HG02759 (cell line): ENCODE measurements at regions not wholly inside any gene's neighbourhood (a gene's known extent, or its start where the extent isn't known, plus 50 kb on each side); places are given as distances from the start of the nearest gene placed in this dataset.
"Not testable (repeated sequence)": the region's sequence is repeated elsewhere in the genome, so short reads cannot be mapped to it uniquely, and the experiment has no call there.

ENCODE experiments used
- ATAC-seq: cut with Tn5 transposase; IDR thresholded peaks from one replicate; pipeline ENCODE4 v1.9.1; 2021; ENCODE audit warnings: mild to moderate bottlenecking, moderate library complexity; ENCODE audit not compliant: unreplicated experiment

- ATAC-seq: no peak
These were observed 55.2 kb downstream of the RPL22L1 start for GRCh38 chr3:170814822-170815221.

- ATAC-seq: no peak
These were observed 56.7 kb downstream of the RPL22L1 start for GRCh38 chr3:170813266-170813665.

GRCh38 chr3:170811928-170812591 is 57.9 kb downstream of the RPL22L1 start:
- ATAC-seq: peak; percentile 82

- no peak for ATAC-seq
These were observed 58.5 kb downstream of the RPL22L1 start for GRCh38 chr3:170811515-170811914.

GRCh38 chr3:170809975-170810357 is 60.0 kb downstream of the RPL22L1 start:
- ATAC-seq: no peak

GRCh38 chr3:170809007-170809974 is 60.7 kb downstream of the RPL22L1 start:
- ATAC-seq: no peak

GRCh38 chr3:170808041-170808440 is 62.0 kb downstream of the RPL22L1 start:
- ATAC-seq: no peak

GRCh38 chr3:170806676-170807075 is 63.3 kb downstream of the RPL22L1 start:
- no peak for ATAC-seq

GRCh38 chr3:170806141-170806540 is 63.9 kb downstream of the RPL22L1 start:
- ATAC-seq: no peak

GRCh38 chr3:170805296-170805695 is 64.7 kb downstream of the RPL22L1 start:
- ATAC-seq: not testable (repeated sequence)

GRCh38 chr3:170804634-170805033 is 65.4 kb downstream of the RPL22L1 start:
- not testable (repeated sequence) for ATAC-seq

- ATAC-seq: no peak
These were observed 65.9 kb downstream of the RPL22L1 start for GRCh38 chr3:170804078-170804477.

GRCh38 chr3:170802164-170803151 is 67.5 kb downstream of the RPL22L1 start:
- ATAC-seq: no peak

- ATAC-seq: no peak
These were observed 68.4 kb downstream of the RPL22L1 start for GRCh38 chr3:170801597-170801996.

GRCh38 chr3:170800275-170800674 is 69.7 kb downstream of the RPL22L1 start:
- ATAC-seq: not testable (repeated sequence)

- no peak for ATAC-seq
These were observed 71.0 kb downstream of the RPL22L1 start for GRCh38 chr3:170799009-170799408.

- ATAC-seq: no peak
These were observed 72.3 kb downstream of the RPL22L1 start for GRCh38 chr3:170797685-170798084.

- no peak for ATAC-seq
These were observed 77.5 kb downstream of the RPL22L1 start for GRCh38 chr3:170792471-170792870.

GRCh38 chr3:170790647-170791046 is 79.3 kb downstream of the RPL22L1 start:
- ATAC-seq: no peak

- ATAC-seq: no peak
These were observed 82.5 kb downstream of the RPL22L1 start for GRCh38 chr3:170787464-170787863.

- no peak for ATAC-seq
These were observed 84.5 kb downstream of the RPL22L1 start for GRCh38 chr3:170785454-170785853.
